Muscle of back (tissue), 3 donors: ENCODE measurements at regions not wholly inside any gene's neighbourhood (a gene's known extent, or its start where the extent isn't known, plus 50 kb on each side); places are given as distances from the start of the nearest gene placed in this dataset.

Experiments used
- DNase-seq, 3 donors: peaks; one replicate each; pipeline versions ENCODE4 v3.0.0 to v3.0.0-alpha.2; 2013

GRCh38 chr3:189500299-189500698 lies 130.9 kb upstream of the TP63 start:
- no peak for DNase-seq

- no peak for DNase-seq
Measured at GRCh38 chr3:189500798-189501495, 130.2 kb upstream of the TP63 start.

GRCh38 chr3:189502256-189502655 lies 128.9 kb upstream of the TP63 start:
- no peak for DNase-seq

- no peak for DNase-seq
Measured at GRCh38 chr3:189502676-189503257, 128.4 kb upstream of the TP63 start.

- DNase-seq: no peak
Measured at GRCh38 chr3:189507856-189508255, 123.3 kb upstream of the TP63 start.

GRCh38 chr3:189508784-189509501 lies 122.2 kb upstream of the TP63 start:
- DNase-seq: peak in 1 of 3 donors; percentile 13

- DNase-seq: no peak
Measured at GRCh38 chr3:189512039-189512438, 119.2 kb upstream of the TP63 start.

- DNase-seq: no peak
Measured at GRCh38 chr3:189512821-189513220, 118.4 kb upstream of the TP63 start.

GRCh38 chr3:189513281-189514117 lies 117.7 kb upstream of the TP63 start:
- no peak for DNase-seq

GRCh38 chr3:189516039-189516438 lies 115.2 kb upstream of the TP63 start:
- DNase-seq: no peak

GRCh38 chr3:189517981-189518380 lies 113.2 kb upstream of the TP63 start:
- DNase-seq: no peak

- DNase-seq: no peak
Measured at GRCh38 chr3:189519458-189519857, 111.7 kb upstream of the TP63 start.

- no peak for DNase-seq
Measured at GRCh38 chr3:189529468-189529867, 101.7 kb upstream of the TP63 start.

- DNase-seq: no peak
Measured at GRCh38 chr3:189529889-189530471, 101.2 kb upstream of the TP63 start.

- peak in 1 of 3 donors; percentile 31 for DNase-seq
Measured at GRCh38 chr3:189530822-189531221, 100.4 kb upstream of the TP63 start.

GRCh38 chr3:189531271-189531670 lies 99.9 kb upstream of the TP63 start:
- DNase-seq: no peak

- DNase-seq: peak in 2 of 3 donors; percentile 10 to 26
Measured at GRCh38 chr3:189534531-189534930, 96.7 kb upstream of the TP63 start.

- no peak for DNase-seq
Measured at GRCh38 chr3:189537135-189537534, 94.1 kb upstream of the TP63 start.

GRCh38 chr3:189547448-189547847 lies 83.7 kb upstream of the TP63 start:
- DNase-seq: no peak

- no peak for DNase-seq
Measured at GRCh38 chr3:189548053-189548452, 83.1 kb upstream of the TP63 start.

- no peak for DNase-seq
Measured at GRCh38 chr3:189551007-189551406, 80.2 kb upstream of the TP63 start.
